Renal pelvis (tissue), 1 donor: ENCODE measurements at regions not wholly inside any gene's neighbourhood (a gene's known extent, or its start where the extent isn't known, plus 50 kb on each side); places are given as distances from the start of the nearest gene placed in this dataset.
"Not testable (repeated sequence)": the region's sequence is repeated elsewhere in the genome, so short reads cannot be mapped to it uniquely, and the experiment has no call there.

ENCODE experiments used
- DNase-seq: peaks from one replicate; pipeline ENCODE4 v3.0.0-alpha.2; 2013

GRCh38 chr9:36521148-36521547 lies 51.5 kb upstream of the MELK start:
- no peak for DNase-seq

- no peak for DNase-seq
Measured at GRCh38 chr9:36517131-36517530, 55.6 kb upstream of the MELK start.

GRCh38 chr9:36504156-36504555 lies 68.5 kb upstream of the MELK start:
- DNase-seq, result no peak

GRCh38 chr9:36503172-36504088 lies 69.3 kb upstream of the MELK start:
- DNase-seq, result no peak

GRCh38 chr9:36501727-36502126 lies 71.0 kb upstream of the MELK start:
- DNase-seq, result no peak

- not testable (repeated sequence) for DNase-seq
Measured at GRCh38 chr9:36500931-36501330, 71.8 kb upstream of the MELK start.

- peak; percentile 72 for DNase-seq
Measured at GRCh38 chr9:36499174-36499890, 73.4 kb upstream of the MELK start.

GRCh38 chr9:36493564-36493963 lies 79.1 kb upstream of the MELK start:
- not testable (repeated sequence) for DNase-seq

GRCh38 chr9:36492865-36493264 lies 79.8 kb upstream of the MELK start:
- no peak for DNase-seq

GRCh38 chr9:36489453-36489852 lies 83.2 kb upstream of the MELK start:
- DNase-seq, result no peak

- DNase-seq, result peak; percentile 63
Measured at GRCh38 chr9:36488389-36488756, 84.3 kb upstream of the MELK start.

GRCh38 chr9:36487482-36488388 lies 85.0 kb upstream of the MELK start:
- peak; percentile 93 for DNase-seq

GRCh38 chr9:36486933-36487481 lies 85.7 kb upstream of the MELK start:
- DNase-seq, result peak; percentile 23

- peak; percentile 21 for DNase-seq
Measured at GRCh38 chr9:36486329-36486932, 86.3 kb upstream of the MELK start.

GRCh38 chr9:36485647-36486328 lies 85.7 kb upstream of the RNF38 start:
- no peak for DNase-seq

GRCh38 chr9:36484124-36484523 lies 84.1 kb upstream of the RNF38 start:
- no peak for DNase-seq

GRCh38 chr9:36479101-36479500 lies 79.0 kb upstream of the RNF38 start:
- DNase-seq, result no peak

- no peak for DNase-seq
Measured at GRCh38 chr9:36471359-36471758, 71.3 kb upstream of the RNF38 start.

- no peak for DNase-seq
Measured at GRCh38 chr9:36470643-36471290, 70.7 kb upstream of the RNF38 start.

- no peak for DNase-seq
Measured at GRCh38 chr9:36463467-36463866, 63.4 kb upstream of the RNF38 start.
